ENCODE measurements at regions not wholly inside any gene's neighbourhood (a gene's known extent, or its start where the extent isn't known, plus 50 kb on each side); places are given as distances from the start of the nearest gene placed in this dataset.
A peak's percentile ranks its signal among the peaks of the same experiment; 100 is the strongest.
"Not testable (repeated sequence)": the region's sequence is repeated elsewhere in the genome, so short reads cannot be mapped to it uniquely, and the experiment has no call there.

- not testable (repeated sequence) for DNase-seq
Measured at GRCh38 chrX:126641076-126641475, 88.5 kb upstream of the DCAF12L1 start.

- DNase-seq, result peak; percentile 30
Measured at GRCh38 chrX:126655061-126655460, 102.4 kb upstream of the DCAF12L1 start.

- peak; percentile 80 for DNase-seq
Measured at GRCh38 chrX:126658447-126658846, 105.8 kb upstream of the DCAF12L1 start.

- DNase-seq, result no peak
Measured at GRCh38 chrX:126670258-126670657, 117.6 kb upstream of the DCAF12L1 start.

- DNase-seq, result not testable (repeated sequence)
Measured at GRCh38 chrX:126673366-126673765, 120.8 kb upstream of the DCAF12L1 start.

DNA sequence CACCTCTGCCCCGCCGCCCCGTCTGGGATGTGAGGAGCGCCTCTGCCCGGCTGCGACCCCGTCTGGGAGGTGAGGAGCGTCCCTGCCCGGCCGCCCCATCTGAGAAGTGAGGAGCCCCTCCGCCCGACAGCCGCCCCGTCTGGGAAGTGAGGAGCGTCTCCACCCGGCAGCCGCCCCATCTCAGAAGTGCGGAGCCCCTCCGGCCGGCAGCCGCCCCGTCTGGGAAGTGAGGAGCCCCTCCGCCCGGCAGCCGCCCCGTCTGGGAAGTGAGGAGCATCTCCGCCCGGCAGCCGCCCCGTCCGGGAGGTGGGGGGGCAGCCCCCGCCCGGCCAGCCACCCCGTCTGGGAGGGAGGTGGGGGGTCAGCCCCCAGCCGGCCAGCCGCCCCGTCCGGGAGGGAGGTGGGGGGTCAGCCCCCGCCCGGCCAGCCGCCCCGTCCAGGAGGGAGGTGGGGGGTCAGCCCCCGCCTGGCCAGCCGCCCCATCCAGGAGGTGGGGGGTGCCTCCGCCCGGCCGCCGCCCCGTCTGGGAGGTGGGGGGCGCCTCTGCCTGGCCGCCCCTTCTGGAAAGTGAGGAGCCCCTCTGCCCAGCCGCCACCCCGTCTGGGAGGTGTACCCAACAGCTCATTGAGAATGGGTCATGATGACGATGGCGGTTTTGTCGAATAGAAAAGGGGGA, 121.3 kb upstream of the DCAF12L1 start:
- not testable (repeated sequence) for DNase-seq

DNA sequence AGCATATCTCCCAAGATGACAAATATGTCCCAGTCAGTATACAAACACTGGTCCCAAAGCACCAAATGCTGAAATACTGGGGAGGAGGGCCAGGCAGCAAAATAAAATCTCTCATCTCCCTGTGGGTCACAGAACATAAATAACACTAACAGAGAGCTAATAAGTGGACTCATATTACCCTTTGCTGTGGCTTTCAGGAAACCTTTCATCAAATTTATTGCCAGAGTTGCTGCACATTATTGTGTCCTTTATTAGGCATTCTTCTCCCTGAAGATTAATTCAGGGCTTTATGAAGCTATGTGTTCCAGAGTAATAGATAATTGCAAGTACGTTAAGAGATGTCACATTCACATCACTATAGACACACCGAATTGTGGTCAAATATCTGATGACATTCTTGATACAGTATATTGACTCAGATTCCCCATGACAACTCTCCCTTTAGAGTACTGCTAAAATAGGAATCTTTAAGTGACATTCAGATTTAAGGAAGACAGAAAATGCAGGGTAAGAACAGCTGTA, 124.1 kb upstream of the PRR32 start:
- no peak for DNase-seq

- DNase-seq, result no peak
Measured at GRCh38 chrX:126697091-126697490, 122.4 kb upstream of the PRR32 start.

DNA sequence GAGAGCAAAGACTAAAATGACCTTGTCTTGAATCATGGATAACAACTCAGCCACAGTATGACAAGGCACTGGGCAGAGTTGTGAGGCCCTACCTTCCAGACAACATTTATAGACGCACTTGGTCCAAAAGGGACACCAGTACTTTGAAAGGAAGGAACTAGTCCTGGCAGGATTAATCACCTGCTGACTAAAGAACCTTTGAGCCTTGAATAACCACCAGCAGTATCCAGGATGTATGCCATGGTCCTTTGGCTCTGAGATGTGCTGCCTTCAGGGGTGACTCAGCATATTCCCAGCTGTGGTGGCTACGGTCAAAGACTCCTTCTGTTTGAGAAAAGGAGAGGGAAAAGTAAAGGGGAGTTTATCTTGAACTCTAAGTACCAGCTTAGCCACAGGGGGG, 118.1 kb upstream of the PRR32 start:
- DNase-seq, result no peak

DNA sequence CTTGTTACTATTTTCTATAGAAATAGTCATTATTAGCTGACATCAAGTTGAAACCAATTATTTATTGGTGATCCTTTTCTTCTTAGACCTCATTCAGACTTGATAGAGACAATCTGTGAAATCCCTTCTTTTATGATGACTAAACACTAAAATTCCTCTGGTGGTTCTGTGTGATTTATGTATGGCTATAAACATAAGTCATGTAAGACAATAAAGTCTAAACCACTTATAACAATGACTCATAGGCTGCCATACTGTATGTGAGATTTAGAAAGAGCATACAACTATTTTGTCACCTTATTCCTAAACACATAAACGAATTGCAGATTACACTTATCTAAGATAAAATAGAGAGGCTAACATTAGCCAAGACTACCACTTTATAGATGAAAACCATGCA, 101.1 kb upstream of the PRR32 start:
- DNase-seq, result peak; percentile 16

DNA sequence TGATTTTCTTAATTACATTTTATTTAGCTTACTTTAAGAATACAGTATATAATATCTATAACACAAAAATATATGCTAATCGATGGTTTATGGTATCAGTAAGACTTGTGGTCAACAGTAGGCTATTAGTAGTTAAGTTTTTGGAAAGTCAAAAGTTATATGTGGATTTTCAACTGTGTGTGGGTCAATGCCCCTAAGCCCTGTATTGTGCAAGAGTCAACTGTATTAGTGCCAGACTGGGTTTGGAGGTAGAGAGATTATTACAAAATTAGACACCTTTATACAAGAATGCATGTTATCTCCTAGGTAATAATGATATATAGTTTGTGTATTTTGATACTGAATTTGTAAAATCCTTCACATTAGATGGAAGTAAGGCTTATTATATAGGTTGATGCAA, 100.3 kb upstream of the PRR32 start:
- DNase-seq, result no peak

DNA sequence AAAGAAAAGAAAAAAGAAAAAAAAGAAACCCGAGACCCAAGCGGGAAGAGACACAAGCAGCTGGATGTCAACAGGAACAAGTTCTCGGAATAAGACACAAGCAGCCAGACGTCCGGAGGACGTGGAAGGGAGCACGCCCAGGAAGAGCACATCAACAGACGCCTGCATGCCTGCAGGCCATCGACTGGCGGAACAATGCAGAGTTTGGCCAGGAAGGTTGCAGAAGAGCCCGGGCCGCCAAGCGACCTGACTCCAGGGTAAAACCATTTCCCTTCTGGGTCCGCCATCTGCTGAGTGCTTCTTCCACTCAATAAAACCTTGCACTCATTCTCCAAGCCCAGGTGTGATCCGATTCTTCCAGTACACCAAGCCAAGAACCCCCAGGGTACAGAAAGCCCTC, 95.6 kb upstream of the PRR32 start:
- no peak for DNase-seq

DNA sequence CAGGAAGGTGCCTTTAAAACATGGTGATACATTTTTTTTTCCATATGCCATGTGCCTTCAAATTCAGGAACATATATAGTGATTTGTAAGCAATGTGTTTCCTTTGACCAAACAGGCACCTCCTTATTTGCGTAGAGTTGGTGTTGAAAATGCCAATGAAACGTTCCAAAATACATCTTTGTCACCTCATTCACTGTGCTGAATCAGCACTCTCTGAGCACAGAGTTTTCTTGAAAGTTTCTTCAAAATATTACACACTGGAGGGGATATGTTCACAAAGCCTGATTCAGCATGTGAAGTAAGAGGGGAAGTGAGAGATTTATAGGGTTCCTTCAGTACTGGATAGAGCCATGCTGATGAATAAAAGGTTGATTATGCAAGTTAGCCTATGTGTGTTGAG, 85.7 kb upstream of the PRR32 start:
- DNase-seq, result no peak

All from fibroblast of skin of right biceps (primary cell).